ENCODE measurements at regions not wholly inside any gene's neighbourhood (a gene's known extent, or its start where the extent isn't known, plus 50 kb on each side); places are given as distances from the start of the nearest gene placed in this dataset.

DNA sequence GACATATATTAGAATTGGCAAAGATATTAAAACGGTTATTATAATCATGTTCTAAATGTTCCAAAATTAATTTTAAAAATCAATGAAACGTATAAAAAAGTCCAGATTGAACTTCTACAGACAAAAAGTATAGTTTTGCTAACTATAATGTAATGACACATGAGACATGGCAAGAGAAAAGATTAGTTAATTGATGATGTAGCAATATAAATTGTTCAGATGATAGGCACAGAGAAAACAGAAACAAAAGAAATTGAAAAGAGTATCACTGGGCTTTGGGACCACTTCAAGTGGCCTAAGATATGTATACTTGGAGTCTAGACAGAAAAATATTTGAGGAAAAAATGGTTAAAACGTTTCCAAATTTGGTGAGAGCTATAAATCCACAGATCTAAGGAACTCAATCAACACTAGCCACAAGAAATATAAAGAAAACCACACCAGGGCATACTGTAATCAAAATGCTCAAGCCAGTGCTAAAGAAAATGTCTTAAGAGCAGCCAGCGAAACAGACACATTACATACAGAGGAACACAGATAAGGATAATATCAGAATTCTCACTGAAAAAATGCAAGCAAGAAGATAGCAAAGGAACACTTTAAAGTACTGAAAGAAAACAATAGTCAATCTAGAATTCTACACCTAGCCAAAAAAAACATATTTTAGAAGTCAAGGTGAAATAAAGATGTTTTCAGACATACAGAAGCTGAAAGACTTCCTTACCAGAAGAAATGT is 172.6 kb upstream of the FOXQ1 start:
- Histone ChIP-seq H3K36me3 (replicated peaks; ENCODE audit: insufficient read depth, low read length) (no peaks in the 10 kb centered on the region), H3K9me2 (replicated peaks; ENCODE audit: insufficient read depth, low read length) (no peaks in the 10 kb centered on the region; the same call in 1 of the 2 replicates), H3K4me1 (ENCODE audit: low read length) (no peaks in the 10 kb centered on the region), H3K9ac (ENCODE audit: low read length) (no peak overlapping the region), H3K27me3 (replicated peaks; ENCODE audit: insufficient read depth, low read length) (no peaks in the 10 kb centered on the region), H3K27ac (ENCODE audit: low read length) (no peak overlapping the region), H2AFZ (ENCODE audit: low read length) (no peak overlapping the region), H3F3A (ENCODE audit: insufficient read depth, low read length) (no peaks in the 10 kb centered on the region), H4K20me1 (ENCODE audit: insufficient read depth, low read length) (no peaks in the 10 kb centered on the region), H3K79me2 (ENCODE audit: low read length) (no peaks in the 10 kb centered on the region), H3K4me2 (ENCODE audit: low read depth, low read length) (no peak overlapping the region), H3K4me3 (ENCODE audit: low read length) (no peak overlapping the region), H3K9me3 (replicated peaks; ENCODE audit: insufficient read depth, low read length) (no peaks in the 10 kb centered on the region)
- DNase-seq = no peak
- no peak for TF ChIP-seq EZH2 (optimal IDR thresholded peaks at IDR 0.05; ENCODE audit: low read depth, low read length)
- no peak for TF ChIP-seq EZH2phosphoT487 (IDR thresholded peaks at IDR 0.05; ENCODE audit: low read length)
- TF ChIP-seq CTCF (IDR thresholded peaks at IDR 0.05; ENCODE audit: low read length) = no peak

DNA sequence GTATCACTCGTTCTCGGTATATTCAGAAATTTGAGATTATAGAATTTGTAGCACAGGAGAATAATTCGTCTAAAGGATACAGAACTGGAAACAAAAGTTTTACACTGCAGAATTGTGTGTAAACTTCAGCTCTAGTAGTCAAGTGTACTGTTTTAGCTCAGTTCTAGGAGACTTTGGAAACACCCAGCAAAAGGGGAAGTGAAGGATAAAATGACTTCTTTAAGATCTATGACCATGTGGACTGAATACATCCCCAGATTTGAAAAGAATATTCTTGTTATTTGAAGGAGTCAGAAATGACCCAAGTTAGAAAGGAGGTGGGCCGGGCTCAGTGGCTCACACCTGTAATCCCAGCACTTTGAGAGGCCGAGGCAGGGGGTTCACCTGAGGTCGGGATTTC is 174.0 kb upstream of the FOXQ1 start:
- Histone ChIP-seq H3K9me3 (replicated peaks; ENCODE audit: insufficient read depth, low read length) (no peaks in the 10 kb centered on the region), H2AFZ (ENCODE audit: low read length) (no peak overlapping the region), H3K79me2 (ENCODE audit: low read length) (no peaks in the 10 kb centered on the region), H3K4me2 (ENCODE audit: low read depth, low read length) (no peak overlapping the region), H3K36me3 (replicated peaks; ENCODE audit: insufficient read depth, low read length) (no peaks in the 10 kb centered on the region), H3K4me1 (ENCODE audit: low read length) (no peaks in the 10 kb centered on the region), H3K27ac (ENCODE audit: low read length) (no peak overlapping the region), H3K9ac (ENCODE audit: low read length) (no peak overlapping the region), H3F3A (ENCODE audit: insufficient read depth, low read length) (no peaks in the 10 kb centered on the region), H3K9me2 (replicated peaks; ENCODE audit: insufficient read depth, low read length) (no peaks in the 10 kb centered on the region; the same call in 1 of the 2 replicates), H3K27me3 (replicated peaks; ENCODE audit: insufficient read depth, low read length) (no peaks in the 10 kb centered on the region), H3K4me3 (ENCODE audit: low read length) (no peak overlapping the region), H4K20me1 (ENCODE audit: insufficient read depth, low read length) (no peaks in the 10 kb centered on the region)
- no peak for TF ChIP-seq CTCF (IDR thresholded peaks at IDR 0.05; ENCODE audit: low read length)
- TF ChIP-seq EZH2phosphoT487 (IDR thresholded peaks at IDR 0.05; ENCODE audit: low read length) = no peak
- TF ChIP-seq EZH2 (optimal IDR thresholded peaks at IDR 0.05; ENCODE audit: low read depth, low read length) = no peak
- no peak for DNase-seq

- Histone ChIP-seq H3K9me3 (replicated peaks; ENCODE audit: insufficient read depth, low read length) (no peaks in the 10 kb centered on the region), H3K9ac (ENCODE audit: low read length) (no peak overlapping the region), H2AFZ (ENCODE audit: low read length) (no peak overlapping the region), H4K20me1 (ENCODE audit: insufficient read depth, low read length) (no peaks in the 10 kb centered on the region), H3K4me3 (ENCODE audit: low read length) (no peak overlapping the region), H3K4me2 (ENCODE audit: low read depth, low read length) (no peak overlapping the region), H3K79me2 (ENCODE audit: low read length) (no peaks in the 10 kb centered on the region), H3K27ac (ENCODE audit: low read length) (no peak overlapping the region), H3K4me1 (ENCODE audit: low read length) (no peaks in the 10 kb centered on the region), H3K9me2 (replicated peaks; ENCODE audit: insufficient read depth, low read length) (no peaks in the 10 kb centered on the region; the same call in 1 of the 2 replicates), H3K36me3 (replicated peaks; ENCODE audit: insufficient read depth, low read length) (no peaks in the 10 kb centered on the region), H3F3A (ENCODE audit: insufficient read depth, low read length) (no peaks in the 10 kb centered on the region), H3K27me3 (replicated peaks; ENCODE audit: insufficient read depth, low read length) (no peaks in the 10 kb centered on the region)
- DNase-seq = no peak
- no peak for TF ChIP-seq CTCF (IDR thresholded peaks at IDR 0.05; ENCODE audit: low read length)
- no peak for TF ChIP-seq EZH2phosphoT487 (IDR thresholded peaks at IDR 0.05; ENCODE audit: low read length)
- no peak for TF ChIP-seq EZH2 (optimal IDR thresholded peaks at IDR 0.05; ENCODE audit: low read depth, low read length)
These were observed 175.1 kb upstream of the FOXQ1 start for GRCh38 chr6:1136827-1137226.

Data from MM.1S (cell line).